HCT116 (cell line): ENCODE measurements at regions not wholly inside any gene's neighbourhood (a gene's known extent, or its start where the extent isn't known, plus 50 kb on each side); places are given as distances from the start of the nearest gene placed in this dataset.
A peak's percentile ranks its signal among the peaks of the same experiment; 100 is the strongest.

Experiments used
- ATAC-seq: fragments of 200-7000 bp; cut with Tn5 transposase; 2 replicates; pipeline ENCODE4 v1.9.1; 2020; ENCODE audit warnings: mild to moderate bottlenecking, moderate library complexity
- BruUV-seq: library from RNA; stranded (reverse); fragments of 400-500 nt; replicated peaks from 2 replicates; lab custom pipeline; 2021; lab: Mats Ljungman, UMichigan
- CTCF ChIA-PET: fragments of 300-600 bp; sonication (Branson Sonifier 250); formaldehyde crosslinking; loops from one replicate; lab custom pipeline; 2021; ENCODE audit warnings: antibody characterized with exemption; lab: Charles Lee
- POLR2A ChIA-PET: fragments of 300-600, 350-600 bp; sonication (Branson Sonifier 250); formaldehyde crosslinking; loops from one replicate; lab custom pipeline; 2021; ENCODE audit warnings: antibody characterized with exemption; lab: Charles Lee
- RAD21 ChIA-PET, 2 experiments: fragments of 300-600 bp; sonication (Branson Sonifier 250); formaldehyde crosslinking; loops; one replicate each; lab custom pipeline; 2023; ENCODE audit warnings: low total read pairs in 2 of 2; ENCODE audit not compliant: uncharacterized antibody in 2 of 2, unreplicated experiment in 2 of 2, low non-redundant PET in 1 of 2; lab: Charles Lee
- DNase-seq: peaks from one replicate; pipeline ENCODE4 v3.0.0-alpha.2; 2010; ENCODE audit warnings: low read depth, low spot score
- H2AFZ ChIP-seq: fragments of 200-600 bp; shearing (Covaris generic), sonication (generic); 2 replicates; pipeline ENCODE4 v1.6.1; 2017; ENCODE audit warnings: low read depth, mixed run types, mixed read lengths, antibody characterized with exemption, low read length; ENCODE audit not compliant: poor library complexity, severe bottlenecking
- H3K27ac ChIP-seq: 2 replicates; pipeline ENCODE4 v1.5.1; 2012; ENCODE audit warnings: low read depth, low read length
- H3K27me3 ChIP-seq: fragments of 200-600 bp; sonication (generic); 2 replicates; pipeline ENCODE4 v1.6.1; 2016; ENCODE audit warnings: mixed run types, low read length, mixed read lengths; ENCODE audit not compliant: insufficient read depth
- H3K36me3 ChIP-seq, 2 experiments: fragments of 200-500 bp in 1 of 2; fragments of 200-600 bp in 1 of 2; sonication (Bioruptor generic) in 1 of 2; sonication (generic) in 1 of 2; 2 replicates each; pipeline versions ENCODE4 v1.5.1 to v1.6.1; 2014 to 2016; ENCODE audit warnings: low read length in 2 of 2, inconsistent platforms in 1 of 2, mixed read lengths in 1 of 2, mixed run types in 1 of 2; ENCODE audit not compliant: insufficient read depth in 2 of 2, control insufficient read depth in 1 of 2
- H3K4me1 ChIP-seq, 2 experiments: fragments of 200-600 bp in 1 of 2; sonication (generic) in 1 of 2; 2 replicates each; pipeline versions ENCODE4 v1.5.1 to v1.6.1; 2012 to 2017; ENCODE audit warnings: low read length in 2 of 2, inconsistent platforms in 1 of 2, mild to moderate bottlenecking in 1 of 2, mixed read lengths in 1 of 2, mixed run types in 1 of 2, moderate library complexity in 1 of 2; ENCODE audit not compliant: insufficient read depth in 2 of 2, control insufficient read depth in 1 of 2
- H3K4me2 ChIP-seq: fragments of 200-600 bp; sonication (generic); 2 replicates; pipeline ENCODE4 v1.6.1; 2017; ENCODE audit warnings: mixed run types, low read length, mixed read lengths
- H3K4me3 ChIP-seq, 2 experiments: fragments of 200-600 bp in 1 of 2; sonication (generic) in 1 of 2; replicated peaks in 1 of 2; 2 replicates each; pipeline ENCODE4 v1.5.1; 2011 to 2016; ENCODE audit warnings: low read length in 2 of 2, control low read depth in 1 of 2, low read depth in 1 of 2, mild to moderate bottlenecking in 1 of 2, mixed read lengths in 1 of 2, mixed run types in 1 of 2
- H3K79me2 ChIP-seq: fragments of 200-600 bp; sonication (generic); 2 replicates; pipeline ENCODE4 v1.6.1; 2017; ENCODE audit warnings: mild to moderate bottlenecking, mixed run types, low read length, moderate library complexity, mixed read lengths; ENCODE audit not compliant: insufficient read depth
- H3K9ac ChIP-seq: fragments of 200-600 bp; sonication (generic); 2 replicates; pipeline ENCODE4 v1.6.1; 2016; ENCODE audit warnings: low read length, mixed read lengths
- H3K9me2 ChIP-seq: fragments of 200-600 bp; sonication (generic), shearing (Covaris generic); 2 replicates; pipeline ENCODE4 v1.6.1; 2017; ENCODE audit warnings: mixed run types, mild to moderate bottlenecking, moderate library complexity; ENCODE audit not compliant: insufficient read depth
- H3K9me3 ChIP-seq, 2 experiments: fragments of 200-500 bp in 1 of 2; fragments of 200-600 bp in 1 of 2; sonication (Bioruptor generic) in 1 of 2; sonication (generic) in 1 of 2; 2 replicates each; pipeline ENCODE4 v1.6.1; 2014 to 2017; ENCODE audit warnings: low read length in 2 of 2, mixed read lengths in 2 of 2, inconsistent platforms in 1 of 2, low read depth in 1 of 2, mild to moderate bottlenecking in 1 of 2, mixed run types in 1 of 2, moderate library complexity in 1 of 2; ENCODE audit not compliant: control insufficient read depth in 1 of 2, insufficient read depth in 1 of 2
- H4K20me1 ChIP-seq: fragments of 200-600 bp; sonication (generic), shearing (Covaris generic); 2 replicates; pipeline ENCODE4 v1.6.1; 2017; ENCODE audit warnings: mixed run types, mild to moderate bottlenecking, moderate library complexity; ENCODE audit not compliant: insufficient read depth
- CBX3 ChIP-seq: IDR thresholded peaks from 2 replicates; pipeline ENCODE4 v1.6.1; 2012; ENCODE audit warnings: low read depth
- CEBPB ChIP-seq: IDR thresholded peaks from 2 replicates; pipeline ENCODE4 v1.6.1; 2012; ENCODE audit warnings: low read depth
- EGR1 ChIP-seq: IDR thresholded peaks from 2 replicates; pipeline ENCODE4 v1.6.1; 2012; ENCODE audit warnings: low read depth
- FOSL1 ChIP-seq: IDR thresholded peaks from 2 replicates; pipeline ENCODE4 v1.6.1; 2012; ENCODE audit warnings: low read depth
- RAD21 ChIP-seq: IDR thresholded peaks from 2 replicates; pipeline ENCODE4 v1.6.1; 2012; ENCODE audit warnings: low read depth, mild to moderate bottlenecking
- SRF ChIP-seq: IDR thresholded peaks from 2 replicates; pipeline ENCODE4 v1.6.1; 2012; ENCODE audit warnings: low read depth
- TCF7L2 ChIP-seq: IDR thresholded peaks from 2 replicates; pipeline ENCODE4 v1.7.0; 2011; ENCODE audit warnings: borderline replicate concordance, inconsistent platforms; ENCODE audit not compliant: insufficient read depth, insufficient read length; ENCODE audit errors: extremely low read depth
- ZFX ChIP-seq: fragments of 450-650 bp; IDR thresholded peaks from 2 replicates; pipeline ENCODE4 v1.6.1; 2017
- intact Hi-C: fragments of 100-400 bp; cut with micrococcal nuclease; formaldehyde crosslinking; loops from 2 replicates; pipeline ENCODE4 v1.10.0; 2022
- TF ChIP-seq, protein P1 (sequence below): IDR thresholded peaks from 2 replicates; pipeline ENCODE4 v1.6.1; 2012; ENCODE audit warnings: low read depth
- TF ChIP-seq, protein P2 (sequence below): IDR thresholded peaks from 2 replicates; pipeline ENCODE4 v1.6.1; 2012
- TF ChIP-seq, protein P3 (sequence below), 3 experiments: fragments of 200-600 bp in 1 of 3; sonication (generic) in 1 of 3; IDR thresholded peaks in 2 of 3; conservative IDR thresholded peaks in 1 of 3; 2 replicates each; pipeline ENCODE4 v1.5.1; 2012 to 2017; ENCODE audit warnings: low read depth in 2 of 3, low read length in 2 of 3, antibody characterized with exemption in 1 of 3, borderline replicate concordance in 1 of 3, control low read depth in 1 of 3, mild to moderate bottlenecking in 1 of 3, mixed read lengths in 1 of 3, mixed run types in 1 of 3, moderate library complexity in 1 of 3; ENCODE audit not compliant: insufficient read depth in 1 of 3

DNA sequence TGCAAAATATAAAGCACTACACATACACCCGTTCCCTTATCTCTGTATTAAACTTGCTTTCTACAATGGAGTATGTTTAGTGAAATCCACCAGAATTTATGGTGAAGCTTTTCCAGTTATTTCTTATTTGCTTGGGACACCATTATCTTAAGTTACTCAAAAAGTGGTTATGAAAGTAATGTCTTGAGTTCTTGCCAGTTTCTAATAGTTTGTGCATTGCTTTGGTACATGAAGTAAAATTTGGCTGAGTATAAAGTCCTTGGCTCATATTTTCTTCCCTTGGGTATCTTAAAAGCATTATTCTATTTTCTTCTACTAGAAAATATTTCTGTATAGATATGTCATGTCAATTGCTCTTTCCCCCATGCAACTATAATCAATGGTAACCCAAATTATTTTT is 85.2 kb downstream of the POLR1F start:
- H3K9me2 ChIP-seq: no peaks in the 10 kb centered on the region
- H3K27ac ChIP-seq: no peak overlapping the region
- TF ChIP-seq ZFX (no peak), CEBPB (no peak)
- TF ChIP-seq, protein P1, sequence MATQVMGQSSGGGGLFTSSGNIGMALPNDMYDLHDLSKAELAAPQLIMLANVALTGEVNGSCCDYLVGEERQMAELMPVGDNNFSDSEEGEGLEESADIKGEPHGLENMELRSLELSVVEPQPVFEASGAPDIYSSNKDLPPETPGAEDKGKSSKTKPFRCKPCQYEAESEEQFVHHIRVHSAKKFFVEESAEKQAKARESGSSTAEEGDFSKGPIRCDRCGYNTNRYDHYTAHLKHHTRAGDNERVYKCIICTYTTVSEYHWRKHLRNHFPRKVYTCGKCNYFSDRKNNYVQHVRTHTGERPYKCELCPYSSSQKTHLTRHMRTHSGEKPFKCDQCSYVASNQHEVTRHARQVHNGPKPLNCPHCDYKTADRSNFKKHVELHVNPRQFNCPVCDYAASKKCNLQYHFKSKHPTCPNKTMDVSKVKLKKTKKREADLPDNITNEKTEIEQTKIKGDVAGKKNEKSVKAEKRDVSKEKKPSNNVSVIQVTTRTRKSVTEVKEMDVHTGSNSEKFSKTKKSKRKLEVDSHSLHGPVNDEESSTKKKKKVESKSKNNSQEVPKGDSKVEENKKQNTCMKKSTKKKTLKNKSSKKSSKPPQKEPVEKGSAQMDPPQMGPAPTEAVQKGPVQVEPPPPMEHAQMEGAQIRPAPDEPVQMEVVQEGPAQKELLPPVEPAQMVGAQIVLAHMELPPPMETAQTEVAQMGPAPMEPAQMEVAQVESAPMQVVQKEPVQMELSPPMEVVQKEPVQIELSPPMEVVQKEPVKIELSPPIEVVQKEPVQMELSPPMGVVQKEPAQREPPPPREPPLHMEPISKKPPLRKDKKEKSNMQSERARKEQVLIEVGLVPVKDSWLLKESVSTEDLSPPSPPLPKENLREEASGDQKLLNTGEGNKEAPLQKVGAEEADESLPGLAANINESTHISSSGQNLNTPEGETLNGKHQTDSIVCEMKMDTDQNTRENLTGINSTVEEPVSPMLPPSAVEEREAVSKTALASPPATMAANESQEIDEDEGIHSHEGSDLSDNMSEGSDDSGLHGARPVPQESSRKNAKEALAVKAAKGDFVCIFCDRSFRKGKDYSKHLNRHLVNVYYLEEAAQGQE: no peak
- TF ChIP-seq, protein P2, sequence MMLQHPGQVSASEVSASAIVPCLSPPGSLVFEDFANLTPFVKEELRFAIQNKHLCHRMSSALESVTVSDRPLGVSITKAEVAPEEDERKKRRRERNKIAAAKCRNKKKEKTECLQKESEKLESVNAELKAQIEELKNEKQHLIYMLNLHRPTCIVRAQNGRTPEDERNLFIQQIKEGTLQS: no peak
- no peaks in the 10 kb centered on the region for H3K36me3 ChIP-seq
- no peaks in the 10 kb centered on the region for H3K9me3 ChIP-seq
- BruUV-seq: no TSS peak
- H4K20me1 ChIP-seq: no peaks in the 10 kb centered on the region
- H3K79me2 ChIP-seq: no peaks in the 10 kb centered on the region
- H3K9ac ChIP-seq: no peak overlapping the region
- ATAC-seq (no peak), DNase-seq (no peak)
- H3K27me3 ChIP-seq: no peaks in the 10 kb centered on the region
- intact Hi-C loops: no loop called here
- no peak overlapping the region for H3K4me3 ChIP-seq
- no peak overlapping the region for H3K4me2 ChIP-seq
- ChIA-PET RAD21 (no interaction called here), POLR2A (no interaction called here), CTCF (no interaction called here)
- H2AFZ ChIP-seq: peak overlapping the region; percentile 6
- H3K4me1 ChIP-seq: peaks cover 0 to 6% of the 10 kb centered on the region in 2 experiments; a peak in 2 of 4 replicates

DNA sequence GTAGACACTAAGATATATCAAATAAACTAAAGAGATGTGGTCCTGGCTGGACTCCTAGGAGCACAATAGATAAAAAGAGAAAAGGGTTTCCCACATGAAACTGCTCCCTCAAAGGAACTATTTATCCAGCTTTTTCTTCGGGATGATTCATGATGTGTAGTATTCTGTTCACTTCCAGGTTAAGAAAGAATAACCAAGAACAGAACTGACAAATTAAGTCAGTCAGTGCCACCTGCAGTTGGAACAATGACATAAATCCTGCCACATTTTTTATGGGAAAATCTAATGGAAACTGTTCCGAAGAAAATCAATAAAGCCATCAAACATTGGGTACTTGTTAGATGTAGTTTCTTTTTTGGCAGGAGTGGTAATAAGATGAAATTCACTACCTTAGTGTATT is 87.1 kb downstream of the POLR1F start:
- intact Hi-C loops: loop anchor here (1.0 kb wide), 1 partner anchor 499 kb away; no protein-coding TSS in a partner anchor
- no peaks in the 10 kb centered on the region for H3K79me2 ChIP-seq
- H3K9me3 ChIP-seq: no peaks in the 10 kb centered on the region
- H3K36me3 ChIP-seq: no peaks in the 10 kb centered on the region
- no peak overlapping the region for H3K27ac ChIP-seq
- H4K20me1 ChIP-seq: no peaks in the 10 kb centered on the region
- H3K4me3 ChIP-seq: no peak overlapping the region
- 0 out of 2 replicates have a peak overlapping the region, but pooled peaks have one; percentile 6 for H3K4me2 ChIP-seq
- ChIA-PET POLR2A (no interaction called here), RAD21 (no interaction called here)
- no peak overlapping the region for H3K9ac ChIP-seq
- peak overlapping the region; percentile 60 for H2AFZ ChIP-seq
- no peaks in the 10 kb centered on the region for H3K27me3 ChIP-seq
- BruUV-seq: no TSS peak
- ATAC-seq: peak; percentile 52; the same call in 1 of the 2 replicates
- no peak for TF ChIP-seq TCF7L2
- no peak for TF ChIP-seq SRF
- TF ChIP-seq RAD21: peak; percentile 68
- TF ChIP-seq CBX3: 0 out of 2 replicates have a peak, but pooled peaks have one; percentile 23
- 0 out of 2 replicates have a peak, but pooled peaks have one; percentile 17 for TF ChIP-seq FOSL1
- TF ChIP-seq, protein P3, sequence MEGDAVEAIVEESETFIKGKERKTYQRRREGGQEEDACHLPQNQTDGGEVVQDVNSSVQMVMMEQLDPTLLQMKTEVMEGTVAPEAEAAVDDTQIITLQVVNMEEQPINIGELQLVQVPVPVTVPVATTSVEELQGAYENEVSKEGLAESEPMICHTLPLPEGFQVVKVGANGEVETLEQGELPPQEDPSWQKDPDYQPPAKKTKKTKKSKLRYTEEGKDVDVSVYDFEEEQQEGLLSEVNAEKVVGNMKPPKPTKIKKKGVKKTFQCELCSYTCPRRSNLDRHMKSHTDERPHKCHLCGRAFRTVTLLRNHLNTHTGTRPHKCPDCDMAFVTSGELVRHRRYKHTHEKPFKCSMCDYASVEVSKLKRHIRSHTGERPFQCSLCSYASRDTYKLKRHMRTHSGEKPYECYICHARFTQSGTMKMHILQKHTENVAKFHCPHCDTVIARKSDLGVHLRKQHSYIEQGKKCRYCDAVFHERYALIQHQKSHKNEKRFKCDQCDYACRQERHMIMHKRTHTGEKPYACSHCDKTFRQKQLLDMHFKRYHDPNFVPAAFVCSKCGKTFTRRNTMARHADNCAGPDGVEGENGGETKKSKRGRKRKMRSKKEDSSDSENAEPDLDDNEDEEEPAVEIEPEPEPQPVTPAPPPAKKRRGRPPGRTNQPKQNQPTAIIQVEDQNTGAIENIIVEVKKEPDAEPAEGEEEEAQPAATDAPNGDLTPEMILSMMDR (IDR thresholded peaks at IDR 0.05 in 2 of 3, conservative IDR thresholded peaks at IDR 0.05 in 1 of 3; ENCODE audit: borderline replicate concordance in 1 of 3, insufficient read depth in 1 of 3, low read depth in 2 of 3, low read length in 2 of 3): peak; percentile 4 to 41 (median 35); a peak in 3 of 6 replicates
- TF ChIP-seq EGR1: no peak
- TF ChIP-seq, all 23 proteins: peak for 4
- peaks cover 0 to 8% of the 10 kb centered on the region in 2 experiments; a peak in 2 of 4 replicates for H3K4me1 ChIP-seq
- CTCF ChIA-PET: interaction anchor here (1.0 kb wide), 2 partner anchors 9 to 500 kb away, joined by 3 to 4 read pairs; no protein-coding TSS in a partner anchor
- DNase-seq: peak; percentile 24
- H3K9me2 ChIP-seq: no peaks in the 10 kb centered on the region
